ENCODE measurements at regions not wholly inside any gene's neighbourhood (a gene's known extent, or its start where the extent isn't known, plus 50 kb on each side); places are given as distances from the start of the nearest gene placed in this dataset.

GRCh38 chr13:94886191-94886590 lies 173.8 kb upstream of the SOX21 start:
- 28 to 50% (median 36%) methylated on average over 2 of the region's 2 CpGs for WGBS, 3 donors
- no peak overlapping the region for H3K27ac ChIP-seq
- no peak for DNase-seq

GRCh38 chr13:94880463-94880862 lies 168.1 kb upstream of the SOX21 start:
- Histone ChIP-seq H3K4me3 (no peak overlapping the region), H3K9me3 (no peaks in the 10 kb centered on the region), H3K27me3 (no peaks in the 10 kb centered on the region), H3K36me3 (no peaks in the 10 kb centered on the region), H3K27ac (no peak overlapping the region), H3K4me1 (ENCODE audit: insufficient read depth) (no peaks in the 10 kb centered on the region)
- TF ChIP-seq POLR2A (IDR thresholded peaks at IDR 0.05) (no peak), CTCF (IDR thresholded peaks at IDR 0.05) (no peak), EP300 (IDR thresholded peaks at IDR 0.05) (no peak)
- DNase-seq: no peak
- 82 to 90% (median 90%) methylated on average over 2 of the region's 2 CpGs for WGBS, 3 donors
- intact Hi-C loops (cut with DNase I): no loop called here

More at GRCh38 chr13:94886191-94886590, 173.8 kb upstream of the SOX21 start:
- TF ChIP-seq CTCF (IDR thresholded peaks at IDR 0.05) (no peak), POLR2A (IDR thresholded peaks at IDR 0.05) (no peak), EP300 (IDR thresholded peaks at IDR 0.05) (no peak)
- H3K27me3 ChIP-seq: no peaks in the 10 kb centered on the region
- no peak overlapping the region for H3K4me3 ChIP-seq
- H3K9me3 ChIP-seq: no peaks in the 10 kb centered on the region
- no peaks in the 10 kb centered on the region for H3K4me1 ChIP-seq (ENCODE audit: insufficient read depth)
- intact Hi-C loops (cut with DNase I): no loop called here
- no peaks in the 10 kb centered on the region for H3K36me3 ChIP-seq

- WGBS, 3 donors: 70 to 82% (median 72%) methylated on average over 7 of the region's 7 CpGs
Observed at GRCh38 chr13:94878602-94879165, 166.3 kb upstream of the SOX21 start.

GRCh38 chr13:94864474-94864873 lies 152.1 kb upstream of the SOX21 start:
- Histone ChIP-seq H3K27ac (no peak overlapping the region), H3K27me3 (no peaks in the 10 kb centered on the region), H3K4me3 (no peak overlapping the region), H3K36me3 (no peaks in the 10 kb centered on the region), H3K9me3 (no peaks in the 10 kb centered on the region), H3K4me1 (ENCODE audit: insufficient read depth) (peaks cover 6% of the 10 kb centered on the region)
- WGBS, 3 donors: 42 to 65% (median 45%) methylated on average over 6 of the region's 6 CpGs
- DNase-seq: no peak
- intact Hi-C loops (cut with DNase I): no loop called here
- no peak for TF ChIP-seq POLR2A (IDR thresholded peaks at IDR 0.05)
- TF ChIP-seq CTCF (IDR thresholded peaks at IDR 0.05): no peak
- TF ChIP-seq EP300 (IDR thresholded peaks at IDR 0.05): no peak

More at GRCh38 chr13:94878602-94879165, 166.3 kb upstream of the SOX21 start:
- Histone ChIP-seq H3K4me3 (no peak overlapping the region), H3K4me1 (ENCODE audit: insufficient read depth) (no peaks in the 10 kb centered on the region), H3K27ac (no peak overlapping the region), H3K36me3 (no peaks in the 10 kb centered on the region), H3K27me3 (no peaks in the 10 kb centered on the region), H3K9me3 (no peaks in the 10 kb centered on the region)
- TF ChIP-seq EP300 (IDR thresholded peaks at IDR 0.05) (no peak), POLR2A (IDR thresholded peaks at IDR 0.05) (no peak), CTCF (IDR thresholded peaks at IDR 0.05) (no peak)
- intact Hi-C loops (cut with DNase I): no loop called here
- no peak for DNase-seq
